NOMO-1 treated with DMSO at 0.1 percent for 48 hours (cell line): ENCODE measurements at regions not wholly inside any gene's neighbourhood (a gene's known extent, or its start where the extent isn't known, plus 50 kb on each side); places are given as distances from the start of the nearest gene placed in this dataset.

Experiments
- DNase-seq: peaks from one replicate; lab custom pipeline; 2025; ENCODE audit not compliant: unreplicated experiment; lab: John Stamatoyannopoulos, UW

DNA sequence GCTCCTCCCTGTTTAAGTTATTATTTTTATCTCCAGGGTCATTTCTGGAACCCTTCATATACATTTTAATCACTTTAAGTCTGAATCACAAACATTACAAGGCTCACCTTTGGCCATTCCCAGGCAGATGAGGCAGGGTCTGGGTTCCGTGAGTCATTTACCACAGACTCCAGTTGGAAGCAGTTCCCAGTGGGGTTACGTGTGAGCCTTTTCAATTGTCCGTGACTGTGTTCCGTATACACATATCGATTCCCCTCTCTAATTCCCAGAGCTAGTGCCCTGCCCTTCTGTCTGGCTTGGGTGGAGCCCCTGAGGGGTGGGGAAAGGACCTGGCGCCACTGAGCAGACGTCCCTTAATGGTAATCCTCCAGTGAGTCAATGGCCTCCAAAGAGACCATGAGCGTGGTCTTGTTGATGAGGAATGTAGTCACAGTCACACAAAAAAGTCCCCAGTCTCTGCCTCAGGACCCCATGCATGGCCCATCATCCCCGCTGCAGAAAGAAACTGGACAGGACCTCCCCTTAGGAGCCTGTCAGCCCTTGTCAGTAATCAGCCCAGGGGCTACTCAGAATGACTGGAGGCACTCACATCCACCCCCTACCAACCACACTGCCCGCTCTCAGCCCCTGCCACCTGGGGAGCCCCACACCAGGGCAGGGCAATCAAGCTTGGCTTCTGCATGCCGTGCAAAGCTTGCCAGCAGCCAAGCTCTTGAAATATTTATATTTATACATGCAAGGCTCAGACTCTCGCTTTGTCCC lies 144.4 kb downstream of the ZIC5 start:
- no peak for DNase-seq

DNA sequence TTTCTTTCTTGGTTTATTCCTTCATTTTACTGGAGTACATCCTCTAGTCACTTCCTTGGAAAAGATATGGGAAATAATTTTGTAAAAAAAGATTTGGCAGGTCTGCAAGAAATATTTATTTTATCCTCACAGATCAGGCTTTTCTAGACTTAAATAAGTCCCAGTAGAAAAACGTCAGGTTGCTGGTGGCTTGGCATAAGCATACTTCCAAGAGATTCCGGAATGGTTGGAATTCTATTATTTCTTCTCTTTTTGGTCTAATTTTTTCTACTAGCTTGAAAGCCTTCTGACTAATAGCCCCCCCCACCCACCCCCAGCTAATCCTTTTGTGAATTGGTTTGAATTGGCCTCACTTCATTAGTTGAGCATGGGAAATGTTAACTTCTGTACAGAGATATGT lies 147.6 kb downstream of the ZIC5 start:
- DNase-seq = no peak

DNA sequence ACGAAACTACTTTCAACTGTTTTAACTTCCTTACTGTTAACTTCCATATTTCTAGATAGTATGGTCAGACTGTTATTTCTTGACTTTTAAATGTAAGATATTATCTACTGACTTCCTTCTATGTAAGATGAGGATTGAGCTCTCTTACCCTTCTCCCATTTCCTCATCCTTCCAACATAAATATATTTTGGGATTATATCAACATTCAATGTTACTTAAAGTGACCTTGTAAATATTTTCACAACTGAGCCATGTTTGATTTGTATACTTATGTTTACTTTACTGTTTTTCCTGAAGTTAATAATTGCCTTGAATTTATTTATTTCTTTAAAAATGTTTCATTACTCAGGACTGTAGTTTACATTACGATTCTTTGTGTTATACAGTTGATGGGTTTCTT lies 148.7 kb downstream of the ZIC5 start:
- DNase-seq = no peak

DNA sequence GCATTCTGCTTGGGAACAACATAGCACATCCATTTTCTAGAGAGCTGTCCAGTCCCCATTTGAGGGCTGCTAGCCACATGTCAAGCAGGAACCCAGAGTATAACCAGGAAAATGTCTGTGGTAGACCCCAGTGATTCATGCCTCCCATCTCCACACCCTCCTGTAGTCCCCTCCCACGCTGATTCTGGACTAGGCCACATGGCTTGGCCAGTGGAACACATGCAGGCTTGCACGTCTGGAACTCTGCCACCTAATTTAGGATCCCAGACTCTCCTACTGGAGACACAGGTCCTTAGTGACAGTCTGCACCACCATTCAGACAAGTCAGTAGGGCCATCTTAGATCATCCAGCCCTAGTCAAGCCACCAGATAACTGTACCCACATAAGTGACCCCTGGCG lies 149.8 kb downstream of the ZIC5 start:
- DNase-seq = no peak

DNA sequence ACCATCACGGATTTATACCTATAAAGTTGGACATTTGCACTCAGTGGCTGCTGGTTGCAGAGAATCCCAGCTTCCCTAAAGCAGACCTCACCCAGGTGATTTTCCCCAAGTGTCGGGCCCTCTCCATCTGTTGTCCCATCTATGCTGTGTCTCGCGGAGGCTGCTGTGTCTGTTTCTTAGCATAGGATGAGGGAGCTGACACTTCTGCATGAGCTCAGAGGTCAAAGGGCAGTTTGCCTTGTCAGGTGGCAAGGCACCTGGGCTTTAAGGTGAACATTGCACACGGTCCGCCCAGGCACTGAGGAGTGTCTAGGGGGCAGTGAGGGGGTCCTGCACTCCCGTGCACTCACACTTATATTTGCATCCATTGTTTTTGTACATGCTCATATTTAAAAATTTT lies 151.6 kb downstream of the ZIC5 start:
- no peak for DNase-seq

DNA sequence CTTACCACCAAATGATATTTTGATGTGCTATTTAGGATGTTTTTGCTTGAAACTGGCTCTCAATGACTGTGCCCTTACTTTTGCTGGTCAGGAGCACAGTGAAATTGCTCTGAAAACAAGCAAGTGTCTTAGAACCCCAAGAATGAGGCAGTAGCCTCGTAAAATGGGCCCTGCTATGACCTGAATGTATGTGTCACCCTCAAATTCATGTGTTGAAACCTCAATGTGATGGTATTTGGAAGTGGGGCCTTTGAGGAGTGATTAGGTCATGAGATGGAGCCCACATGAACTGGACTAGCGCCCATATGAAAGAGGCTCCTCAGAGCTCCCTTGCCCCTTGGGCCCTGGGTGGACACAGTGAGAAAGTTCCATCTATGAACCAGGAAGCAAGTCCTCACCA lies 155.2 kb downstream of the ZIC5 start:
- no peak for DNase-seq

DNA sequence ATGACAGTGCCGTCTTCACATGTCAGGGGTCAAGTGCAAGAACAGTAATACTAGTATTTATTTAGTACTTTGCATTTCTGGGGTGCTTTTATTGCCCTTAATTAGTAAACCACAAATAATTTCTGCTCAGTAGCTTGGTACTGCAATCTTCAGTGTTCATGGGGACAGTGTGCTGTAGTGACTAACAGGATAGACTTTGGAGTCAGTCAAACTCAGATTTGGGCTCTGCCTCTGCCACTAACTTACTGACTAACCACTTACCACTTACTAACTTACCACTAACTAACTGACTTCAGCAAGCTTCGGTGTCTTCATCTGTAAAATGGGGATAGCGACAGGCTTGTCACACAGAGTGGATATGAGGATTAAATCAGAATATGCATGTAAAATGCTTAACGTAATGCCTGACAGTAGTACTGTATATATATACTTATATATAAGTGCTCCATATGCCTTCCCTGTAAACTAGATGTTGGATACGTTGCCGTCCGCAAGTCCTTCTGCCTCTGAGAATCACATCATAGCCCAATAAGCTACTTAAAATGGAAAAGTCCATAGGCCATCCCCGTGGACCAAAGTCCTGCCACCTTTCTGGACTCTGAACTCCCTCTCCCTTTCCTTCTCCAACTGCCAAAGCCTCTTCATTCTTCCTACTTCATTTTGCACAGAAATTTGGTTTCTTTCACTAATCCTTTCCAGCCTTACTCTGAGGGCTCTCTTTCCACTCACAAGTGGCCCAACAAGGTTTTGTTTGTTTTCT lies 158.1 kb downstream of the ZIC5 start:
- no peak for DNase-seq

DNA sequence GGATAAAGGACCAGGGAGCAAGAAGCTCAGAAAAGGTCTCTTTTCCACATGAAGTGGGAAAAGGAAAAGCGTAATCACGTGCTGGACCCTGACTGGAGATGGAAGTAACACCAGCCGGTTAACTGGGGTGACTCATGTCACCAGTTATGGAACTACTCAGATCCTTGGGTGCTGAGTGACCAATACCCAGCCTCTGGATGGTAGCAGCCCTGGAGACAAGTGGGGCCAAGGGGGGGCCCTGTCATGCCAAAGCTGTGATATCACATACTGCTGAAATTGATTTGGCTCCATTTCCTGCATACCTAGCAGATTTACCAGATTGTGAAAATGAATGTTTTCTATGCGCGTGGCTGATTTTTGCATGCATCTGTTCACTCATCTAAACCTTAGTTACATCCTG lies 158.9 kb downstream of the ZIC5 start:
- DNase-seq = no peak

DNA sequence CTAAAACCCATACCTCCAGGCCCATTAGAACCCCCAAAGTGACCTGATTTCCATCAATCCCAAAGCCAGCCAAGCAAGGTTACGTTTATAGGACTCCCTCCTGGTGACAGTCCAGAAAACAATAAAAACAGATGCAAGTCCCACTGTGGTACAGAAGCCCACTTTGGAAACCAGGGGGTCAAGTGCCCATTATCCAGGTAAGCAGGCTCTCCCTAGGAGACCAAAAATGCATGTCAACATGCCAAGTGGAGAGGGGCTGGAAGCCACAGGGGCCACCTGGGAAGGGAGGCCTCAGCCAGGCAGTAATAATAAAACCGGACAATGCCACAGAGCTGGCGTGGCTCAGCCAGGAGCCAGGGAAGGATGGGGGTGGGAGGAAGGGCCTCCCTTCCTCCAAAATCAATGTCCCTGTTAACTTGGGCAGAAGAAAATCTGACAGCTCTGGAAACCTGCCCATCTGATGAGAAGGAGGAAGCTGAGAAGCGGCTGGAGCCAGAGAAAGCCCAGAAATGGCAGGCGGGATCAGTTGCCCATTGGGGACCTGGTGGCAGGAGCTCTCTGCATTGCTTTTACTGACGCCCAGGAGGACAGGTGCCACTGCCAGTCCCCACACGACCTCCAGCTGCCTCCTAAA lies 160.4 kb downstream of the ZIC5 start:
- no peak for DNase-seq

DNA sequence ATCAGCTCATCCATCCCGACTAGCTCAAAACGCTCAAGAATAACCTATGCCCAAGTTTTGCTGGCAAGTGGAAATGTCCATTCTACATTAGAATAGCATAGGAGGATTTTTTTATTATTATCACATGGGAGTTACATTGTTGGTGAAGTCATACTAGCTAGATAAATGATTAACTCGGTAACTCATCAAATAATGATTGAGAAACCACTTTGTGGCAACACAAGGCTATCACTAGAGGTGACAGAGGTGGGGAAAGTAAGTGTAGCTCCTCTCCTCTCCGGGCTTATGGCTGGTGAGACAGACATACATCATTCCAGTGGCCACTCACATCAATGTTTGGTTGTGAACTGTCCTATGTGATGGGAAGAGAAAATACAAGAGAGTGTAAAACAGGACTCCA lies 161.6 kb downstream of the ZIC5 start:
- no peak for DNase-seq

DNA sequence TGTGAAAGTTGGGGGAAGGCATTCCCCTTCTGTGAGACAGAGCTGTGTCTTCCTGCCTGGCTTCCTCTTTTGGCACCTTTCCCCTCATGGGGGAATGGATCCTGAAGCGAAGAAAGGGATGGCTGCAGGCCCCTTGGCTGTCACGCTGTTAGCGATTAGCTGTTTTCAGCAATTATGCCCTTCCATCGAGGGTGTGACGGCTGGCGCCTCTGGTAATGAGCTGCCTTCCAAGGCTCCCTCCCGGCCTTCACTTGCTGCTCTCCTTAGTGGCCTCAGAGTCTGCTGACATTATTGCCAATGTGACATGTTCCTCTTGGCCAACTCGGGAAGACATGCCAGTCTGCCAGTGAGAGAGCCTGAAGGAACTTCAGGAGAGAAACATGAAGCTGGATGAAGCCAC lies 162.1 kb downstream of the ZIC5 start:
- no peak for DNase-seq

DNA sequence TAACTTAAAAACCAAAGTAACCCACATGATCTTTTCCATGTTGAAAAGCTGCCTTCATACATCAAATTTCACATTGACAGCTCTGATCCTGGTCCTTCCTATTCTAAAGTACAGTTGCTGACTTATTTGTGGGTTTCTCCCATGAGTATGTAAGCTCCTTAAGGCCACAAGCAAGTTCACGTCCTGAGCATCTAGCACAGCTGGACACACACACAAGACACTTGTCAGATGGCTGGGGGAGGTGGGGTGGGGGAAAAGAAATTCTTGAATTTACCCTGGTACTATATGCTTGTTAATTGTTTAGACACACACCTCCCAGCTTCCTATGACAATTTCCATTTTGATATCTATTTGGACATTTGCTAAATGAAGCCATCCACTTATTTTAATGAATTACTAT lies 162.8 kb downstream of the ZIC5 start:
- DNase-seq = no peak

DNA sequence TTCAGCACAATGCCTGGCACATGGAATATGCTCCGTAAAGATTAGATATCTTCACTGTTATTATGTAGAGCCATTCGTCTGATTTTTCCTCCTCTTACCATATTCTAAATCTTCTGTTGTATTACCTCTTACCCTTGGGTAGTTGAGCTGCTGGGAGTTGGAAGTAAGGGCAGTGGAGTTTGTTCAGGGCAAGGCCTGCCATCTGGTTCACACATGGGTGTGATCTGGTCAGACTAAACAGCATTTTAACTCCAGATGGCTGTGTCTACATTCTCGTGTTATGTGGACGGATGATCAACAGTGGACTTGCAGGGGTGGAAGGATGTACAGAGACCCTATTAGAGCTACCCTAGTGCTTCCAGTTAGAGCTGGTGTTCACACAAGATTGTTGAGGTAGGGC lies 164.9 kb downstream of the ZIC5 start:
- DNase-seq = no peak

DNA sequence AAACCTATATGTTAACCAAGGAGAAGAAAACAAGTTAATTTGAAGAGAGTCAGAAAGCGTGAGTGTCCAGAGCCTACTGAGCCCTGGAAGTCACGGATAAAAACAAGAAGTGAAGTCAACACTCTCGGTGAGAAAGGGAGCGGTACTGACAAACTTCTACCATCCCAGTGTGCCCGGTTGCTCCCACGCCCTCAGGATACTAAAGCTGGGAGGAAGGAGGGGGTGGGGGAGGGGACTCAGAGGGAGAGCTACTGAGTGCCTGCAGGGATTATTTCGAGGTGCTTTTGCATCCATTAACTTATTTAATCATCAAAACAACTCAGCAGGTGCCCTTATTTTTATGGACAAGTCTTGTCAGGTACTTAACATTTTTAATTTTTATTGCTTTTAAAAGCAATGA lies 166.2 kb downstream of the ZIC5 start:
- no peak for DNase-seq

DNA sequence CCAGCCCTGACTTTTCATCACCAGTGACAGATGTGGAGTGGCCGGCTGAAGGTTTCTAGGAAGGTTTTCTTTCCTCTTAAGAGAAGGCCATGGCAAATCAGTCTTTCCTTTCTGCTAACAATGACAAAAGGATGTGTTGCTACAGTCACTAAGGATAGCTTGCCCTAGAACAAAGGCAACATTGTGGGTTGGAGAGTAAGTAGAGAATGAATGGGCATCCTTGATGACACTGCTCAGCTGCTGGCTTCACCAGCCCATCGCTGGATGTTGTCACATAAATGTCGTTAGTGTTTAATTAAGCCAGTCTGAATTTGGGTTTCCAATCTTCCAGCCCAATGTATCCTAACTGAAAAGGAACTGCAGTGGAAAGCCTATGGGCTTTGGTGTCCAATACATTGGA lies 168.4 kb downstream of the ZIC5 start:
- no peak for DNase-seq

DNA sequence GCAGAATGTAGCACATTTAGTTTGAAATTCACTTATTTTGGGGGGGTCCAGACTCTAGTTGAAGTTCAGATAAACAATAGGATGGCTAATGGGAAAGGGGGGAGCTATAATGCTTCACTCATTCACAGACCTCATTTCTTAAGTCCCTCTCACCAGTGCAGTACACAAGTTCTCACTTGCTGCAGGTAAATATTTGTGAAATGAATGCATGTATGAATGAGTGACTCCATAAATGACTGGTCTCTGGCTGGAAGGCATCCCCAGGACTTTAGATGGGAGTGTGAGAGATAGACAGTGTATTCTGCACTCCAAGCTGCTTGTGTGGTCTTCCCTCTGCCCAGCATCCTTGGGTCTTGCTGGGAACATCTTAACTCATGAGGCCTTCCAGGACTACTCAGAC lies 169.2 kb downstream of the ZIC5 start:
- DNase-seq = no peak

DNA sequence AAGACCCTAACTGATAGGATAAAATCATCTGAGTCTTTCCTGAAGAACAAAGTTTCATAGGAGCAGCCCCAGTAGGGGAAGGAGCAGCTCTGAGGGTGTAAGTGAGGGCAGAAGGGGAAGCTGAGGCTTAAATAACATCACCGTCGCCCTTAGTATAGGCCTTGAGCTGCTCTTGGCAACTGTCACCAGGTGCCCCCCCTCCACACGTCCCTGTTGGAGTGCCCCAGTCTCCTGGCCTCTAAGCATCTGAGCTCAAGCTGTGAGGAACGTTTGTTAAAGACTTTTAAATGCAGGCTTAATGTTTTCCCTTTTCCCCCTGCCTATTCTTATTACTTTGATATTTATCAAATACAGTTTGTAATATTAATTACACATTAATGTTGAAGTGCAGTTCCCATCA lies 170.6 kb downstream of the ZIC5 start:
- DNase-seq = no peak

DNA sequence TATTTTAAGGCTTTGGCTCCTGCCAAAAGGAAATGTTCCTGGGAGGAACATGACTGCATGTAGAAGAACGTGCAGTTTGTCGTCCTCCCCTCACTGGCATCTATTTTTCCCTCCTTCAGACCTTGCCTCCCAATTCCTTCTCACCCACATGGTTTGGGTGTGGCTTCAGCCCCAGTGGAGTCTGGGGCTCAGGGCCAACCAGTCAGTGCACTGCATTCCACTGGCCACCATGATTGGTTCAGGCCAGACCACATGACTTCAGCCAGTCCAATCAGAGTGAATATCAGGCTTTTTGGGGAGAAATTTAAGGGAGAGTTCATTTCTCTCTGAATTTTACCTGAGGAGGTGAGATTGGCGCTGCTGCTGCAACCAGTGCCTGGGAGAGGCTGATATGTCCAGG lies 171.6 kb downstream of the ZIC5 start:
- DNase-seq = no peak

DNA sequence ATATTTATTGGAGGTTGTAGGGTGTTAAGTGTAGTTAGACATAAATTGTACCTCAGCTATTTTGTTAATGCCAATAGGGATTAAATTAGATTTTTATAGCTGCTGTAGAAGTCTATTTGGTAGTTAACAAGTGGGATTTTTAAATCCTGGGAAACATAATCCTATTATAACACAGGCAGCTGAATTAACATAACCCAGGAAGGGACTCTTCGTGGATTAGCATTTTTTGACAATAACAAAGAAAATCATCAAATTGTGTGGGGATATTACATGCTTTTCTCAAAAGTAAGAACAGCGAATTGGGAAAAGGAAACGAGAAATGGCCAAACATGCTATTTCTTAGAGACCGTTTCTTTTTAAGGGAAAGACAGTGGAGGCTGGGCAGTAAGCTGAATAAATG lies 172.8 kb downstream of the ZIC5 start:
- DNase-seq = no peak

DNA sequence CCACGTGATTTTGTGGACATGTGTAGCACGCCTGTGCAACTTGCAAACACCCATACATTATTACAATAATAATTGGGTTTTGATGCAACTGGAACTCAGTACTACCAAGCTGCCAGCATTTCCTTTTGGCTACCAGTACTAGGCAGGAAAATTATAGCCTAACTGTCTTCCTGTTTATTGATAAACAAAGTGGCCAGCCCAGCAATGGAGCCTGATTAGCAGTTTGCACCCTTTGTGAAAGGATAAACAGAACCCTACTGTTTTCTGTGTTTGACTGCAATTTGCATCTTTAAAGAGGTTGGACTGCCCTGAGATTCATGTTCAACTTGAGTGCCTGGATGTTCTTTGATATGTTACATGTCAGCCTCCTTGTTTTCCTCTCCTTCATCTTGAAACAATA lies 173.9 kb downstream of the ZIC5 start:
- no peak for DNase-seq

DNA sequence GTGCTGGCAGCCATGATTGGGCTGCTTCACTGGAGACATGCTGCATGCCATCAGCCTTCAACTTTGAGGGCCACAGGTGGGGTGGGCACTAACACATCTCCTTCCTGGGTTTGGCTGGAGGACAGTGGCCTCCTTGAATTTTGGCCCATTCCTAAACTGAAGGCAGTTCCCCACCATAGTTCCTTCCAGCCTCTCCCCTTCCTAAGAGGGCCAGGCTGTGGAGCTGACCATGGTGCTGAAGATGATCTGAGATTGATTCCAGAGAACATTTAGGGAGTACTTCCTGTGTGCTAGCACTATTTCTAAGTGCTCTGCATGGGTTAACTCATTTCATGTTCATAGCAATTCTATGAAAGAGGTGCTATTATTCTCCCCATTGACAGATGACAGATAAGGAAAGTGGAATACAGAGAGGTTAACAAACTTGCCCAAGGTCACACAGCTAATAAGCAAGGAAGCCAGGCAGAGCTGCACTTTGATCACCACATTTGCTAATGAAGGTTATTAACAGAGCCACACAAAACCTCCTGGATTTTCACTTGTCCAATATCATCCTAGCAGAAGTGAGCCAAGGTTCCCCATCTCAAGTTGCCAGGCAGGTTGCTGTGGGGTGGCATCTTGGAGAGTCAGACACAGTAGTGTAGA lies 175.3 kb downstream of the ZIC5 start:
- DNase-seq = no peak
